ENCODE measurements at regions not wholly inside any gene's neighbourhood (a gene's known extent, or its start where the extent isn't known, plus 50 kb on each side); places are given as distances from the start of the nearest gene placed in this dataset.

DNA sequence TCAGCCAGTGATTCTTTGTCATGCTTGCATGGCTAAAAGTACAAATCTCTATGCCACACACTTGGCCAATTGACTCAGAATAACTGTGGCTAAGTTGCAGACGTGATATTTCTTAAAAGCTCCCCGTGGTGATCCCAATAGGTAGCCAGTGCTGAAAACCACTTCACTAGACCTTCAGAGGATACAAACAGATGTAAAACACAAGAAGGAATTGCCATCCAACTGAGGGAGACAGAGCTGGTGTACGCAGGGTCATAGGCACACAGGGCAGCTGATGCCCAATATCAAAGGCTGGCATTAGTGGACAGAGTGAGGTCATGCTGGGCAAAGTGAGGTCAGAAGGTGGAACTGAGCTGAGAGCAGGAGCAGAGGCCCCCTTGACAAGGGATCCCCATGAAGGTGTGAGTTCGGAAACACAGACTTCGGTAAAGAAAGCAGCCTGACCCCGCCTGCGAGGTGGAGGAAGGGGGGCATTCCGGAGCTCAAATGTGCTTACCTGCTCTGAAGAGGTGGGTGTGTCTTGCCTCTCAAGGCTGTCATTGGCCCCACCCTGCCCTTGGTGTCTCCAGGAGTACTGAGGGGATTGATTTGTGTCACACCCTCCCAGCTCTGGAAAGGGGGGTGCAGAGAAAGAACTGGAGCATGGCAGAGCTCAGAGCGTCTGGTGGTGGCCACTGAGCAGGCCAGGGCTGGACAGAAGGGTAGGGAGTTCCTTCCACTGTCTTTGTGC is 344.9 kb upstream of the B3GAT1 start:
- TF ChIP-seq CTCF (IDR thresholded peaks at IDR 0.05; ENCODE audit: low read depth, low read length) (no peak), POLR2A (IDR thresholded peaks at IDR 0.05; ENCODE audit: extremely low read depth, insufficient read length) (no peak), MYC (IDR thresholded peaks at IDR 0.05; ENCODE audit: low read depth, low read length) (no peak)
- TF ChIP-seq, protein P1, sequence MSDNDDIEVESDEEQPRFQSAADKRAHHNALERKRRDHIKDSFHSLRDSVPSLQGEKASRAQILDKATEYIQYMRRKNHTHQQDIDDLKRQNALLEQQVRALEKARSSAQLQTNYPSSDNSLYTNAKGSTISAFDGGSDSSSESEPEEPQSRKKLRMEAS (IDR thresholded peaks at IDR 0.05; ENCODE audit: low read depth, low read length) = no peak

All from NB4 (cell line).